ENCODE measurements at regions not wholly inside any gene's neighbourhood (a gene's known extent, or its start where the extent isn't known, plus 50 kb on each side); places are given as distances from the start of the nearest gene placed in this dataset.
"Not testable (repeated sequence)": the region's sequence is repeated elsewhere in the genome, so short reads cannot be mapped to it uniquely, and the experiment has no call there.

- DNase-seq (ENCODE audit: low read depth): no peak
Observed at GRCh38 chr12:83471341-83471740, 784.6 kb downstream of the TMTC2 start.

GRCh38 chr12:83470749-83471148, 784.0 kb downstream of the TMTC2 start:
- no peak for DNase-seq (ENCODE audit: low read depth)

- no peak for DNase-seq (ENCODE audit: low read depth)
Observed at GRCh38 chr12:83468988-83469908, 782.5 kb downstream of the TMTC2 start.

- no peak for DNase-seq (ENCODE audit: low read depth)
Observed at GRCh38 chr12:83465632-83466031, 778.9 kb downstream of the TMTC2 start.

GRCh38 chr12:83462419-83462818, 775.7 kb downstream of the TMTC2 start:
- DNase-seq (ENCODE audit: low read depth): no peak

- no peak for DNase-seq (ENCODE audit: low read depth)
Observed at GRCh38 chr12:83461336-83461935, 774.7 kb downstream of the TMTC2 start.

- DNase-seq (ENCODE audit: low read depth): no peak
Observed at GRCh38 chr12:83451189-83451588, 764.5 kb downstream of the TMTC2 start.

GRCh38 chr12:83434600-83434999, 747.9 kb downstream of the TMTC2 start:
- no peak for DNase-seq (ENCODE audit: low read depth)

GRCh38 chr12:83432176-83432719, 745.5 kb downstream of the TMTC2 start:
- no peak for DNase-seq (ENCODE audit: low read depth)

GRCh38 chr12:83427586-83428136, 741.0 kb downstream of the TMTC2 start:
- not testable (repeated sequence) for DNase-seq (ENCODE audit: low read depth)

GRCh38 chr12:83414981-83415380, 728.3 kb downstream of the TMTC2 start:
- DNase-seq (ENCODE audit: low read depth): no peak

- DNase-seq (ENCODE audit: low read depth): no peak
Observed at GRCh38 chr12:83408851-83409250, 722.1 kb downstream of the TMTC2 start.

- no peak for DNase-seq (ENCODE audit: low read depth)
Observed at GRCh38 chr12:83408146-83408545, 721.4 kb downstream of the TMTC2 start.

GRCh38 chr12:83404521-83404920, 717.8 kb downstream of the TMTC2 start:
- no peak for DNase-seq (ENCODE audit: low read depth)

- DNase-seq (ENCODE audit: low read depth): no peak
Observed at GRCh38 chr12:83390186-83390585, 703.5 kb downstream of the TMTC2 start.

- DNase-seq (ENCODE audit: low read depth): no peak
Observed at GRCh38 chr12:83389237-83389996, 702.7 kb downstream of the TMTC2 start.

GRCh38 chr12:83388551-83388950, 701.8 kb downstream of the TMTC2 start:
- no peak for DNase-seq (ENCODE audit: low read depth)

- no peak for DNase-seq (ENCODE audit: low read depth)
Observed at GRCh38 chr12:83386527-83387264, 700.0 kb downstream of the TMTC2 start.

GRCh38 chr12:83378186-83378727, 691.6 kb downstream of the TMTC2 start:
- no peak for DNase-seq (ENCODE audit: low read depth)

- no peak for DNase-seq (ENCODE audit: low read depth)
Observed at GRCh38 chr12:83365317-83365716, 678.6 kb downstream of the TMTC2 start.

- DNase-seq (ENCODE audit: low read depth): no peak
Observed at GRCh38 chr12:83361475-83361874, 674.8 kb downstream of the TMTC2 start.
